Epithelial cell of prostate (primary cell): ENCODE measurements at regions not wholly inside any gene's neighbourhood (a gene's known extent, or its start where the extent isn't known, plus 50 kb on each side); places are given as distances from the start of the nearest gene placed in this dataset.

Source experiments
- DNase-seq: peaks from one replicate; pipeline ENCODE4 v3.0.0-alpha.2; 2011; ENCODE audit warnings: low read depth, low spot score
- H3K27ac ChIP-seq: fragments of 450-650 bp; 2 replicates; pipeline ENCODE4 v1.5.1; 2017; ENCODE audit warnings: mild to moderate bottlenecking

DNA sequence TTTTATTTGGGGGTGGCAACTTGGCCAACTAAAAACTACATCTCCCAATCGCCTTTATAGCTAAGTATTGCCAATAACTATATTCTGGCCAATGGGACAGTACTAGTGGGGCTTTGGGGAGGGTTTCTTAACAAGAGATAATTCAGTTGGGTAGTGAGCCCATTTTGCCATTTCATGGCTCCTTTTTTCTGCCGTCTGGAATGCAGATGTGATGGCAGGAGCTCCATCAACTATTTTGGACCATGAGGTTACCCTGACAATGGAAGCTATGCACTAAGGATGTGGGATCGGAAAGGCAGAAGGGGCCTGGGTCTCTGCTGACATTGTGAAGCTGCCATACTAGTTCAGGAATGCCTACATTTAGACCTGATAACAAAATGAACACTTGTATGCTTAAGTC, 67.0 kb upstream of the FOXC1 start:
- no peak overlapping the region for H3K27ac ChIP-seq
- no peak for DNase-seq

GRCh38 chr6:1544000-1544399, 65.7 kb upstream of the FOXC1 start:
- H3K27ac ChIP-seq, result no peak overlapping the region
- no peak for DNase-seq

DNA sequence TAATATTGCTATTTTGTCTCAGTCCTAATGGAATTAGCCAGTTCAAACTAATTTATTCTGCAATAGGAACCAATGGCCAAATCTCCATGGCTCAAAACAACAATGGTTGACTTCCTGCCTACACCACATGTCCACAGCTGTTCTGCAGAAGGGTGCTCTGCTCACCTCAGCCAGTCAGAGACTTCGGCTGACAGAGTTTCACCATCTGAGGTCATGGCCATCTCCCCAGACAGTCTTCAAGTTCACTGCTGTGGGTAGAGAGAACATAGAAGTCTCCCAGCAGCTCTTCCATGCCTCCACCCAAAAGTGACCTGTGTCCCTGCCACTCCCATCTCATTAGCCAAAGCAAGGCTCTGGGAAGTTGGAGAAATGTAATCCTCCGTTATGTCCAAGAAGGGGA, 65.1 kb upstream of the FOXC1 start:
- no peak overlapping the region for H3K27ac ChIP-seq
- no peak for DNase-seq

DNA sequence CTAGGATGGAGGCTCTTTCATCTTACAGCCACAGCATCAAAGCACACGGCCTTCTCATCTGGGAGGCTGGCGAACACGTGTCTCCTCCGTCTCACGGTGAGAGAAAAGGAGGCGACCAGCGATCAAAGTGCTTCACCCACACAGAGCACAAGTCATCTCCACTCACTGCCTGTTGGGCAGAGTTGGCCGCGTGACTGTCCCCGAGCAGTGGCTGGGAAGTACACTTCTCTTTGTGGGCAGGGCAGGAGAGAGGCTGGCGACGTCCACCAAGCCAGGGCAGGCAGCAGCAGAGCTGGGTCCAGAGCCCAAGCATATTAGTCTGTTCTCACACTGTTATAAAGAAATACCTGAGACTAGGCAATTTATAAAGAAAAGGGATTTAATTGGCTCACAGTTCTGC, 64.1 kb upstream of the FOXC1 start:
- no peak overlapping the region for H3K27ac ChIP-seq
- no peak for DNase-seq

GRCh38 chr6:1547785-1548184, 61.9 kb upstream of the FOXC1 start:
- no peak for DNase-seq
- H3K27ac ChIP-seq, result no peak overlapping the region

- H3K27ac ChIP-seq, result no peak overlapping the region
- no peak for DNase-seq
Measured at GRCh38 chr6:1551249-1551648, 58.5 kb upstream of the FOXC1 start.

GRCh38 chr6:1552296-1552761, 57.4 kb upstream of the FOXC1 start:
- DNase-seq, result no peak
- H3K27ac ChIP-seq, result no peak overlapping the region

- no peak for DNase-seq
- no peak overlapping the region for H3K27ac ChIP-seq
Measured at GRCh38 chr6:1553562-1554083, 56.1 kb upstream of the FOXC1 start.

GRCh38 chr6:1554141-1554475, 55.6 kb upstream of the FOXC1 start:
- no peak for DNase-seq
- H3K27ac ChIP-seq, result no peak overlapping the region

DNA sequence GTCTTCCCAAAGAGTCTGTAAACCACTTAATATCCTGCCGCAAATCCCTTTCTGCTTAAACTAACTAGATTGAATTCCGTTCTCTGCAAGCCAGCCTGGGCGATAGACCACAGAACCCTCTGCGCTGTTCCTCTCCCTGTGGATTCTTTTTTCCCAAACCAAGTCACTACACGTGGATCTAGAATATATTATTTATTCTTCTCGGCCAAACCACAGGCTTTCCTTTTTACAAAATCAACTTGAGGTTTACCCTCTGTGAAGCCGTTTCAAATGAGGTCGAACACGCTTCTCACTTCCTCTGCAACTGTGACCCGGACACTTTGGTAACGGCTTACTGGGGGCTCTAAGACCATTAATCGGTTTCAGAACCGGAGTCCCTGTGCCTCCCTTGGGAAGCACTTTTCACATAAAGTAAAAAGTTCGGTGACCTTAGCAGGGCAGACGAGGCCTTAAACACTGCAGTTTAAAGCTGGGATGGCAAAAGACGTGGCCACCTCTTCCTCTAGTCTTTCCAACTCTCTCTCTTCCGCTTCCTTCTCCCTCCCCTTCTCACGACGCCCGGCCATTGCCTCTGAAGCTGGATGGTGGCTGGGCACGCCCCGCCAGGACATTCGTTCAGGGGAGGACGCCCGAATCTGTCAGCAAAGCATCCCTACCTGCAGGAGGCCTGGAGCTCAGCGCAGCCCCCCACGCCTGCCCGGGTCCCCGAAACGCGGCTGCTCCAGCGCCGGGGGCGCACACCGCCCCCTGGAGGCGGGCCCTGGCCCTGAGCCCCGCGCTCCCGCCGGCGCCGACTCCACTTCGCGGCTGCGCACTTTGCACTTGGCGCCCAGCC, 55.0 kb upstream of the FOXC1 start:
- no peak for DNase-seq
- no peak overlapping the region for H3K27ac ChIP-seq

GRCh38 chr6:1558388-1558787, 51.3 kb upstream of the FOXC1 start:
- DNase-seq, result no peak
- H3K27ac ChIP-seq, result no peak overlapping the region
